ACHN (cell line): ENCODE measurements at regions not wholly inside any gene's neighbourhood (a gene's known extent, or its start where the extent isn't known, plus 50 kb on each side); places are given as distances from the start of the nearest gene placed in this dataset.

Source experiments
- DNase-seq: peaks from one replicate; pipeline ENCODE4 v3.0.0-alpha.2; 2015
- in situ Hi-C: cut with HindIII; loops from 2 replicates; pipeline ENCODE4 v1.10.0; 2017; ENCODE audit warnings: low sequenced_read_pairs, low pct_ligation_motif_present, low pct_unique_long_range_greater_than_20kb

- in situ Hi-C loops = no loop called here
- DNase-seq = no peak
Measured at GRCh38 chr17:12409082-12409481, 256.6 kb upstream of the MYOCD start.

GRCh38 chr17:12410717-12411116 is 255.0 kb upstream of the MYOCD start:
- no peak for DNase-seq
- in situ Hi-C loops = no loop called here

GRCh38 chr17:12415031-12415430 is 250.7 kb upstream of the MYOCD start:
- no peak for DNase-seq
- in situ Hi-C loops = no loop called here

- no peak for DNase-seq
- in situ Hi-C loops = no loop called here
Measured at GRCh38 chr17:12421077-12421476, 244.6 kb upstream of the MYOCD start.

GRCh38 chr17:12421646-12422306 is 243.9 kb upstream of the MYOCD start:
- DNase-seq = no peak

GRCh38 chr17:12422651-12423050 is 243.0 kb upstream of the MYOCD start:
- DNase-seq = no peak
- in situ Hi-C loops = no loop called here

More at GRCh38 chr17:12421646-12422306, 243.9 kb upstream of the MYOCD start:
- in situ Hi-C loops = no loop called here

GRCh38 chr17:12423337-12423736 is 242.4 kb upstream of the MYOCD start:
- DNase-seq = no peak
- in situ Hi-C loops = no loop called here

- in situ Hi-C loops = no loop called here
Measured at GRCh38 chr17:12429116-12429515, 236.6 kb upstream of the MYOCD start.

GRCh38 chr17:12431188-12431587 is 234.5 kb upstream of the MYOCD start:
- in situ Hi-C loops = no loop called here
- no peak for DNase-seq

More at GRCh38 chr17:12429116-12429515, 236.6 kb upstream of the MYOCD start:
- DNase-seq = no peak

GRCh38 chr17:12438212-12438611 is 227.5 kb upstream of the MYOCD start:
- in situ Hi-C loops = no loop called here
- DNase-seq = no peak

GRCh38 chr17:12438813-12439586 is 226.7 kb upstream of the MYOCD start:
- in situ Hi-C loops = no loop called here
- DNase-seq = no peak

- no peak for DNase-seq
- in situ Hi-C loops = no loop called here
Measured at GRCh38 chr17:12445331-12445730, 220.4 kb upstream of the MYOCD start.

GRCh38 chr17:12457493-12457892 is 208.2 kb upstream of the MYOCD start:
- in situ Hi-C loops = no loop called here
- DNase-seq = no peak

GRCh38 chr17:12459736-12460135 is 206.0 kb upstream of the MYOCD start:
- DNase-seq = no peak
- in situ Hi-C loops = no loop called here

- in situ Hi-C loops = no loop called here
- no peak for DNase-seq
Measured at GRCh38 chr17:12463102-12463501, 202.6 kb upstream of the MYOCD start.

- DNase-seq = no peak
- in situ Hi-C loops = no loop called here
Measured at GRCh38 chr17:12472252-12473173, 193.2 kb upstream of the MYOCD start.

- in situ Hi-C loops = no loop called here
- DNase-seq = no peak
Measured at GRCh38 chr17:12478311-12478710, 187.4 kb upstream of the MYOCD start.

- DNase-seq = no peak
- in situ Hi-C loops = no loop called here
Measured at GRCh38 chr17:12485361-12485906, 180.3 kb upstream of the MYOCD start.

GRCh38 chr17:12489325-12489724 is 176.4 kb upstream of the MYOCD start:
- in situ Hi-C loops = no loop called here
- no peak for DNase-seq
